ENCODE measurements at regions not wholly inside any gene's neighbourhood (a gene's known extent, or its start where the extent isn't known, plus 50 kb on each side); places are given as distances from the start of the nearest gene placed in this dataset.

- intact Hi-C loops (cut with DNase I), result no loop called here
- DNase-seq (no peak), ATAC-seq (no peak)
- no peaks in the 10 kb centered on the region for H3K27me3 ChIP-seq (ENCODE audit: low read depth)
- H3K4me1 ChIP-seq, result no peaks in the 10 kb centered on the region
- no peaks in the 10 kb centered on the region for H3K36me3 ChIP-seq
- no peak overlapping the region for H3K4me3 ChIP-seq
- no peak overlapping the region for H3K27ac ChIP-seq
- TF ChIP-seq CTCF (IDR thresholded peaks at IDR 0.05), result no peak
- H3K9me3 ChIP-seq, result no peaks in the 10 kb centered on the region
Observed at GRCh38 chr5:125317536-125317995, 571.1 kb upstream of the ZNF608 start.

DNA sequence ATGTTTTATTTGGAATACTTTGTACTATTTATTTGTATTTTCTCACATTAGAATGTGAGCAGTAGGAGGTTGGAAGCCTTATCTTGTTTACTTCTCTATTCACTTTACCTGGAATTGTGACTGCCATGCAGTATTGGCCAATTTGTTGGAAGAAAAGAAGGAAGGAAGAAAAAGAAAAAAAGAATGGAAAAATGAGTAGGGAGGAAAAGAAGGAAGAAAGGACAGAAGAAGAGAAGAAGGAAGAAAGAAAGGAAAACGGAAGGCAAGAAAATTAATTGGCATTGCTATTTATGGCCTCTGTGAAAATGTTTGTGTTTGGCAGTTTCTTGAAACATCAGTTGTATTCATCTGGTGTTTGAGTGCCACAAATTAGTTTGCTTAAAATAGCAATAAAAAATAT lies 575.2 kb upstream of the ZNF608 start:
- Histone ChIP-seq H3K4me1 (no peaks in the 10 kb centered on the region), H3K4me3 (no peak overlapping the region), H3K27me3 (ENCODE audit: low read depth) (no peaks in the 10 kb centered on the region), H3K9me3 (no peaks in the 10 kb centered on the region), H3K27ac (no peak overlapping the region), H3K36me3 (no peaks in the 10 kb centered on the region)
- ATAC-seq, result no peak
- no peak for TF ChIP-seq CTCF (IDR thresholded peaks at IDR 0.05)
- intact Hi-C loops (cut with DNase I), result no loop called here
- no peak for DNase-seq

- Histone ChIP-seq H3K27me3 (ENCODE audit: low read depth) (no peaks in the 10 kb centered on the region), H3K36me3 (no peaks in the 10 kb centered on the region), H3K4me3 (no peak overlapping the region), H3K27ac (no peak overlapping the region), H3K9me3 (no peaks in the 10 kb centered on the region), H3K4me1 (no peaks in the 10 kb centered on the region)
- intact Hi-C loops (cut with DNase I), result no loop called here
- no peak for DNase-seq
- no peak for ATAC-seq
- TF ChIP-seq CTCF (IDR thresholded peaks at IDR 0.05), result no peak
Observed at GRCh38 chr5:125323613-125324012, 577.2 kb upstream of the ZNF608 start.

DNA sequence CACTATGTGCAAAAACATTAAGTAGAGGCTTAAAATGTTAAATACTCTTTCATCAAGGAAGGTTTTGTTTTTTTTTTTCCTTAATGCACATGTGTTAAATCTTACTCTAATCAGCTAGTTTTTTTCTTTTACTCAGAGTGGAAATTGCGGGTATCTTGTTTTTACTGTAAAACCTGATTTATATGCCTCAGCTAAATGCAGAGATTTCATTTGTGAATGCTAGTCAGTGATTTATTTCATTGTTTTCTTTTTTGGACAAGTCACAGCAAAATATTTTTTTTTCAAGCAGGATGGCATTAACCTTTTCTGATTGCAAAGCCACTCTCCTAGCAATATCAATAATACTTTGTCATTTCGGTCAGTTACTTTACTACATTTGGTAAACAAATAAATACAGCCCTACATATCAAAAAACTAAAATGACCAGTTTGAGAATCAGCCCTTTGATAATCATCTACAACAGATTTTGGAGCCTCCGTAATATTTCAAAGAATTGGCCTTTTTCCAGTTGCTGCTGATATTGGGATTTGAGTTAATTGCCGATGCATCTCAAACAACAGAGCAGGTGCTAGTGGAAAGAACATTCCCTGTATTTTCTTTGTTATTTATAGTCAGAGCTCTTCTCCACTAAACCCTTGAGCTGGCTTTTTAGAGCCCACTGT lies 579.2 kb upstream of the ZNF608 start:
- Histone ChIP-seq H3K9me3 (no peaks in the 10 kb centered on the region), H3K36me3 (no peaks in the 10 kb centered on the region), H3K4me3 (no peak overlapping the region), H3K27me3 (ENCODE audit: low read depth) (no peaks in the 10 kb centered on the region), H3K4me1 (no peaks in the 10 kb centered on the region), H3K27ac (no peak overlapping the region)
- TF ChIP-seq CTCF (IDR thresholded peaks at IDR 0.05), result no peak
- DNase-seq, result no peak
- intact Hi-C loops (cut with DNase I), result no loop called here
- ATAC-seq, result no peak

DNA sequence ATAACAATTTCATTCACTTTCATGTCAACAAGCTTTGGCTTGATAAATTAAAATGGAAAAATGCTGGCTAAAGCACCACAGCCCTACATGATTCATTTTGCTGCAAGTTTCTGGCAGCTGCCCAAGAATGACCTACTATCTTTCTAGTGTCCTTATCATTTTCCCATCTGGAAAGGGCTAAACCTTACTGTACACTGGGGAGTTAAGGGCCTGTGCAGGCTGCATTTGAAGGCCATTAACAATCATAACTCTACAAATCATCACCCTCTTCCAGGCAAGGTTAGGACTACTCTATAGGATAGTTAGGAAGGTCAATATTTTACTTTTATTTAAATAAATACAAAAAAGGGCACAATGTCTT lies 579.7 kb upstream of the ZNF608 start:
- DNase-seq, result no peak
- Histone ChIP-seq H3K4me3 (no peak overlapping the region), H3K9me3 (no peaks in the 10 kb centered on the region), H3K4me1 (no peaks in the 10 kb centered on the region), H3K36me3 (no peaks in the 10 kb centered on the region), H3K27ac (no peak overlapping the region), H3K27me3 (ENCODE audit: low read depth) (no peaks in the 10 kb centered on the region)
- TF ChIP-seq CTCF (IDR thresholded peaks at IDR 0.05), result no peak
- no peak for ATAC-seq
- intact Hi-C loops (cut with DNase I), result no loop called here
